Panc1 (cell line): ENCODE measurements at regions not wholly inside any gene's neighbourhood (a gene's known extent, or its start where the extent isn't known, plus 50 kb on each side); places are given as distances from the start of the nearest gene placed in this dataset.
A peak's percentile ranks its signal among the peaks of the same experiment; 100 is the strongest.

ENCODE experiments used
- ATAC-seq: fragments of 200-7000 bp; cut with Tn5 transposase; 2 replicates; pipeline ENCODE4 v1.9.1; 2020; ENCODE audit warnings: mild to moderate bottlenecking, moderate library complexity
- BruUV-seq: library from RNA; stranded (reverse); fragments of 400-500 nt; replicated peaks from 2 replicates; lab custom pipeline; 2021; lab: Mats Ljungman, UMichigan
- CTCF ChIA-PET: fragments of 300-600 bp; sonication (Branson Sonifier 250); formaldehyde crosslinking; loops from one replicate; lab custom pipeline; 2022; ENCODE audit warnings: antibody characterized with exemption; lab: Charles Lee
- POLR2A ChIA-PET: fragments of 300-600 bp; sonication (Branson Sonifier 250); formaldehyde crosslinking; loops from one replicate; lab custom pipeline; 2022; ENCODE audit warnings: antibody characterized with exemption; lab: Charles Lee
- DNase-seq: peaks from one replicate; pipeline ENCODE4 v3.0.0-alpha.2; 2010; ENCODE audit warnings: low read depth, low spot score
- H3K27ac ChIP-seq: 2 replicates; pipeline ENCODE4 v1.5.1; 2011; ENCODE audit warnings: mild to moderate bottlenecking, low read length, inconsistent platforms
- H3K27me3 ChIP-seq: fragments of 200-500 bp; sonication (Bioruptor generic); 2 replicates; pipeline ENCODE4 v1.6.0; 2014; ENCODE audit warnings: low read length, inconsistent platforms; ENCODE audit not compliant: control insufficient read depth, insufficient read depth
- H3K36me3 ChIP-seq: fragments of 200-500 bp; sonication (Bioruptor generic); 2 replicates; pipeline ENCODE4 v1.5.1; 2014; ENCODE audit warnings: inconsistent platforms, mild to moderate bottlenecking, low read length, moderate library complexity; ENCODE audit not compliant: control insufficient read depth, insufficient read depth
- H3K4me1 ChIP-seq: 2 replicates; pipeline ENCODE4 v1.5.1; 2011; ENCODE audit warnings: inconsistent platforms, mild to moderate bottlenecking, low read length, moderate library complexity; ENCODE audit not compliant: control insufficient read depth, insufficient read depth
- H3K4me3 ChIP-seq, 2 experiments: 2 replicates each; pipeline ENCODE4 v1.5.1; 2011 to 2012; ENCODE audit warnings: low read depth in 2 of 2, low read length in 2 of 2, mild to moderate bottlenecking in 2 of 2, inconsistent platforms in 1 of 2, moderate library complexity in 1 of 2
- H3K9me3 ChIP-seq: fragments of 200-500 bp; sonication (Bioruptor generic); 2 replicates; pipeline ENCODE4 v1.5.1; 2014; ENCODE audit warnings: low read depth, mild to moderate bottlenecking, inconsistent platforms, low read length, moderate library complexity; ENCODE audit not compliant: control insufficient read depth, insufficient read depth
- CTCF ChIP-seq: fragments of 450-650 bp; IDR thresholded peaks from 2 replicates; pipeline ENCODE4 v1.5.1; 2017; ENCODE audit warnings: mild to moderate bottlenecking
- POLR2AphosphoS5 ChIP-seq: IDR thresholded peaks from 2 replicates; pipeline ENCODE4 v1.6.1; 2012; ENCODE audit warnings: mild to moderate bottlenecking, low read depth, low read length, moderate library complexity
- REST ChIP-seq, 2 experiments: IDR thresholded peaks; 2 replicates each; pipeline ENCODE4 v1.6.1; 2011 to 2012; ENCODE audit warnings: low read depth in 2 of 2, control low read depth in 1 of 2, low read length in 1 of 2, mild to moderate bottlenecking in 1 of 2, moderate library complexity in 1 of 2; ENCODE audit not compliant: insufficient read depth in 1 of 2
- SIN3A ChIP-seq: IDR thresholded peaks from 2 replicates; pipeline ENCODE4 v1.6.1; 2012; ENCODE audit warnings: low read depth, mild to moderate bottlenecking, low read length, moderate library complexity, borderline replicate concordance; ENCODE audit not compliant: insufficient read depth
- TCF7L2 ChIP-seq: IDR thresholded peaks from 2 replicates; pipeline ENCODE4 v1.6.1; 2011; ENCODE audit warnings: mild to moderate bottlenecking, low read depth, low read length, inconsistent platforms
- in situ Hi-C: cut with HindIII; loops from 2 replicates; pipeline ENCODE4 v1.10.0; 2016; ENCODE audit warnings: low sequenced_read_pairs, low pct_unique_long_range_greater_than_20kb
- intact Hi-C: fragments of 100-400 bp; cut with micrococcal nuclease; formaldehyde crosslinking; loops from one replicate; pipeline ENCODE4 v1.10.0; 2022; ENCODE audit not compliant: unreplicated experiment

GRCh38 chr12:125331342-125332052, 266.3 kb downstream of the AACS start:
- Histone ChIP-seq H3K4me3 (peak overlapping the region; percentile 36 to 69), H3K27ac (no peak overlapping the region), H3K9me3 (no peaks in the 10 kb centered on the region), H3K27me3 (peaks cover 4% of the 10 kb centered on the region), H3K4me1 (no peaks in the 10 kb centered on the region), H3K36me3 (no peaks in the 10 kb centered on the region)
- ATAC-seq (peak; percentile 61), DNase-seq (no peak)
- BruUV-seq = no TSS peak
- ChIA-PET POLR2A (no interaction called here), CTCF (interaction anchor here (0.6 to 0.8 kb wide), 3 partner anchors 64 to 752 kb away, joined by 3 to 4 read pairs (median 3); no protein-coding TSS in a partner anchor)
- intact Hi-C loops = loop anchor here (1.0 kb wide), 1 partner anchor 72 kb away; no protein-coding TSS in a partner anchor
- in situ Hi-C loops = no loop called here
- TF ChIP-seq POLR2AphosphoS5 (no peak), TCF7L2 (no peak), SIN3A (no peak), CTCF (no peak), REST (IDR thresholded peaks at IDR 0.05; ENCODE audit: insufficient read depth in 1 of 2, low read depth in 2 of 2, low read length in 1 of 2) (no peak)

GRCh38 chr12:125332900-125333299, 267.7 kb downstream of the AACS start:
- POLR2A ChIA-PET = interaction anchor here (0.6 kb wide), 1 partner anchor 333 kb away, joined by 6 read pairs; no protein-coding TSS in a partner anchor
- intact Hi-C loops = no loop called here

More at GRCh38 chr12:125332900-125333299, 267.7 kb downstream of the AACS start:
- Histone ChIP-seq H3K9me3 (no peaks in the 10 kb centered on the region), H3K36me3 (no peaks in the 10 kb centered on the region), H3K4me3 (no peak overlapping the region), H3K27me3 (peaks cover 8% of the 10 kb centered on the region), H3K27ac (no peak overlapping the region), H3K4me1 (no peaks in the 10 kb centered on the region)
- in situ Hi-C loops = no loop called here
- CTCF ChIA-PET = no interaction called here
- DNase-seq (no peak), ATAC-seq (no peak)
- TF ChIP-seq POLR2AphosphoS5 (no peak), CTCF (peak; percentile 50)
- BruUV-seq = no TSS peak
